ENCODE measurements at regions not wholly inside any gene's neighbourhood (a gene's known extent, or its start where the extent isn't known, plus 50 kb on each side); places are given as distances from the start of the nearest gene placed in this dataset.
"Not testable (repeated sequence)": the region's sequence is repeated elsewhere in the genome, so short reads cannot be mapped to it uniquely, and the experiment has no call there.

- not testable (repeated sequence) for TF ChIP-seq CTCF (IDR thresholded peaks at IDR 0.05; ENCODE audit: extremely low read depth in 1 of 2, insufficient read depth in 1 of 2, low read depth in 1 of 2, low read length in 2 of 2); EZH2 (IDR thresholded peaks at IDR 0.05; ENCODE audit: borderline replicate concordance, low read depth, low read length, severe bottlenecking)
Measured at GRCh38 chr21:35497522-35497921, 448.4 kb upstream of the RUNX1 start.

Data from endothelial cell of umbilical vein (primary cell).